Ishikawa (cell line): ENCODE measurements at regions not wholly inside any gene's neighbourhood (a gene's known extent, or its start where the extent isn't known, plus 50 kb on each side); places are given as distances from the start of the nearest gene placed in this dataset.

Experiments
- CEBPB ChIP-seq: IDR thresholded peaks from 2 replicates; pipeline ENCODE4 v1.6.1; 2012
- CREB1 ChIP-seq: IDR thresholded peaks from 2 replicates; pipeline ENCODE4 v1.6.1; 2012; ENCODE audit warnings: low read depth
- EGR1 ChIP-seq: IDR thresholded peaks from 2 replicates; pipeline ENCODE4 v1.6.1; 2012
- EP300 ChIP-seq: IDR thresholded peaks from 2 replicates; pipeline ENCODE4 v1.6.1; 2012; ENCODE audit warnings: borderline replicate concordance
- FOXM1 ChIP-seq: IDR thresholded peaks from 2 replicates; pipeline ENCODE4 v1.6.1; 2012; ENCODE audit warnings: low read depth, borderline replicate concordance
- NFIC ChIP-seq: IDR thresholded peaks from 2 replicates; pipeline ENCODE4 v1.6.1; 2012
- RAD21 ChIP-seq: IDR thresholded peaks from 2 replicates; pipeline ENCODE4 v1.6.1; 2012; ENCODE audit warnings: low read depth
- TAF1 ChIP-seq: IDR thresholded peaks from 2 replicates; pipeline ENCODE4 v1.6.1; 2012; ENCODE audit warnings: low read depth, mild to moderate bottlenecking
- TCF12 ChIP-seq: IDR thresholded peaks from 2 replicates; pipeline ENCODE4 v1.6.1; 2012; ENCODE audit warnings: low read depth
- TEAD4 ChIP-seq: IDR thresholded peaks from 2 replicates; pipeline ENCODE4 v1.6.1; 2012
- YY1 ChIP-seq: IDR thresholded peaks from 2 replicates; pipeline ENCODE4 v1.6.1; 2012; ENCODE audit warnings: low read depth
- ZBTB7A ChIP-seq: IDR thresholded peaks from 2 replicates; pipeline ENCODE4 v1.6.1; 2012; ENCODE audit warnings: low read depth
- TF ChIP-seq, protein P1 (sequence below): IDR thresholded peaks from 2 replicates; pipeline ENCODE4 v1.6.1; 2012; ENCODE audit warnings: low read depth, mild to moderate bottlenecking
- TF ChIP-seq, protein P2 (sequence below): IDR thresholded peaks from 2 replicates; pipeline ENCODE4 v1.6.1; 2012
- TF ChIP-seq, protein P3 (sequence below): IDR thresholded peaks from 2 replicates; pipeline ENCODE4 v1.6.1; 2012

DNA sequence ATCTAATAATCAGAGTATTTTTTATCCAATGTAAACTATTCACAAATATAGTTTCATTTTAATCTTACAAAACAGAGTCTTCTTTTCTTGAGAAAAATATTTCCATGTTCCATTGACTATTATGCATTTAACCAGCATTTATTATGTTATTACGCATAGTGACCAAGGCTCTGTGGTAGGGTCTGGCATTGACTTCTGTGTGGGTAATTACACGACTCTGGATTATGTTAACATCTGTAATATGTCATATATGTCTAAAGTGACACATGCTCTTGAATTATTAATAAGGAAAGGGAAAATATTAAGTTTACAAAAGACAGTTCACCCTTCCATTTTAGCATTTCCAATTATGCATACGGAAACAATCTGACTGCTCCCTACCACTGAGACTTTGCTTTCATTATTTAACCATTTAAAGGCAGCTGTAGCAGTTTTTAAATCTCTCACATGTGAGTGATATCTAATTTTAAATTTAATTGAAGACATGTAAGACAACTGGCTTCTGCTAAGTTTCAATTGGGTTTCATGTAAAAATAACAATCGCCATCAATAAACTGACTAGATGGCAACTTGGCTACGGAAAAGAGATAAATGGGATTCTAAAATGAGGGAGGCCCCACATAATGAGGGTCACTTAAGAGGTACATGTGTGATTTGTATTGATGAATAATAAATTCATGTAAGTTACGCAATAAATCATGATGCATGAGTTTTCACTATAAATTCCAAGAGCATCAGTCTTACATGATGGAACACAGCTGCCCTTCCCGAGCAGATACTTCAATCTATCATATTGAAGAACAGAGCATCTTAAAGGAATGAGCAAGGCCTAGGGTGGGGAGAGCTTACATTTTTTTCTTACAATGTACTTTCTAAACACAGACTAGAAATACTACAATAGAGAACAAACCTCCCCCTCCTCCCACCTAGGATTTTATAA lies 1056.8 kb downstream of the MAT2B start:
- TF ChIP-seq CEBPB = no peak
- TF ChIP-seq, protein P1, sequence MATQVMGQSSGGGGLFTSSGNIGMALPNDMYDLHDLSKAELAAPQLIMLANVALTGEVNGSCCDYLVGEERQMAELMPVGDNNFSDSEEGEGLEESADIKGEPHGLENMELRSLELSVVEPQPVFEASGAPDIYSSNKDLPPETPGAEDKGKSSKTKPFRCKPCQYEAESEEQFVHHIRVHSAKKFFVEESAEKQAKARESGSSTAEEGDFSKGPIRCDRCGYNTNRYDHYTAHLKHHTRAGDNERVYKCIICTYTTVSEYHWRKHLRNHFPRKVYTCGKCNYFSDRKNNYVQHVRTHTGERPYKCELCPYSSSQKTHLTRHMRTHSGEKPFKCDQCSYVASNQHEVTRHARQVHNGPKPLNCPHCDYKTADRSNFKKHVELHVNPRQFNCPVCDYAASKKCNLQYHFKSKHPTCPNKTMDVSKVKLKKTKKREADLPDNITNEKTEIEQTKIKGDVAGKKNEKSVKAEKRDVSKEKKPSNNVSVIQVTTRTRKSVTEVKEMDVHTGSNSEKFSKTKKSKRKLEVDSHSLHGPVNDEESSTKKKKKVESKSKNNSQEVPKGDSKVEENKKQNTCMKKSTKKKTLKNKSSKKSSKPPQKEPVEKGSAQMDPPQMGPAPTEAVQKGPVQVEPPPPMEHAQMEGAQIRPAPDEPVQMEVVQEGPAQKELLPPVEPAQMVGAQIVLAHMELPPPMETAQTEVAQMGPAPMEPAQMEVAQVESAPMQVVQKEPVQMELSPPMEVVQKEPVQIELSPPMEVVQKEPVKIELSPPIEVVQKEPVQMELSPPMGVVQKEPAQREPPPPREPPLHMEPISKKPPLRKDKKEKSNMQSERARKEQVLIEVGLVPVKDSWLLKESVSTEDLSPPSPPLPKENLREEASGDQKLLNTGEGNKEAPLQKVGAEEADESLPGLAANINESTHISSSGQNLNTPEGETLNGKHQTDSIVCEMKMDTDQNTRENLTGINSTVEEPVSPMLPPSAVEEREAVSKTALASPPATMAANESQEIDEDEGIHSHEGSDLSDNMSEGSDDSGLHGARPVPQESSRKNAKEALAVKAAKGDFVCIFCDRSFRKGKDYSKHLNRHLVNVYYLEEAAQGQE = no peak
- TF ChIP-seq, protein P2, sequence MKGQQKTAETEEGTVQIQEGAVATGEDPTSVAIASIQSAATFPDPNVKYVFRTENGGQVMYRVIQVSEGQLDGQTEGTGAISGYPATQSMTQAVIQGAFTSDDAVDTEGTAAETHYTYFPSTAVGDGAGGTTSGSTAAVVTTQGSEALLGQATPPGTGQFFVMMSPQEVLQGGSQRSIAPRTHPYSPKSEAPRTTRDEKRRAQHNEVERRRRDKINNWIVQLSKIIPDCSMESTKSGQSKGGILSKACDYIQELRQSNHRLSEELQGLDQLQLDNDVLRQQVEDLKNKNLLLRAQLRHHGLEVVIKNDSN = no peak
- TF ChIP-seq TCF12 = no peak
- no peak for TF ChIP-seq NFIC
- no peak for TF ChIP-seq FOXM1
- TF ChIP-seq, protein P3, sequence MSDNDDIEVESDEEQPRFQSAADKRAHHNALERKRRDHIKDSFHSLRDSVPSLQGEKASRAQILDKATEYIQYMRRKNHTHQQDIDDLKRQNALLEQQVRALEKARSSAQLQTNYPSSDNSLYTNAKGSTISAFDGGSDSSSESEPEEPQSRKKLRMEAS = no peak
- no peak for TF ChIP-seq CREB1
- no peak for TF ChIP-seq EGR1
- TF ChIP-seq TEAD4 = no peak
- TF ChIP-seq RAD21 = no peak
- TF ChIP-seq EP300 = no peak
- TF ChIP-seq TAF1 = no peak
- no peak for TF ChIP-seq ZBTB7A
- TF ChIP-seq YY1 = no peak

DNA sequence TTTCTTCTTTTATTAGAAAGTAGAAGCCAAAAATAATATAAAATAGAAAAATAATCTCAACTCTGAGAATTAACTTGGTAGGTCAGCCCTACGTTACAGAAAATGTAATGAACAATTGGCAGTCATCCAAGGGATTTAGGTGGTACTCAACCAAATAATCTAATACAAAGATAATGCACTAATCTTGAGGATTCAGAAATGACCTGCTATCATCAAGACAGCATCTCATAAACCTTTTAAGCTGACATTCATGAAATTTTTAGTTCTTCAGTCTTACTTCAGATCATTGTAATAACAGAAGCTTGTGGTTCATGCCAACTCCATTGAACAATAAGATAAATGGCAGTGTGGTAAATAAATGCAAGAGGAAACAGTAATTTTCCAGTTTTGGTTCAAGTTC lies 1058.0 kb downstream of the MAT2B start:
- TF ChIP-seq TEAD4 (no peak), ZBTB7A (no peak), CREB1 (no peak), NFIC (no peak), YY1 (no peak), TAF1 (no peak), EGR1 (no peak), EP300 (no peak), CEBPB (no peak)
- TF ChIP-seq, protein P1 = no peak
- TF ChIP-seq, protein P3 = no peak

DNA sequence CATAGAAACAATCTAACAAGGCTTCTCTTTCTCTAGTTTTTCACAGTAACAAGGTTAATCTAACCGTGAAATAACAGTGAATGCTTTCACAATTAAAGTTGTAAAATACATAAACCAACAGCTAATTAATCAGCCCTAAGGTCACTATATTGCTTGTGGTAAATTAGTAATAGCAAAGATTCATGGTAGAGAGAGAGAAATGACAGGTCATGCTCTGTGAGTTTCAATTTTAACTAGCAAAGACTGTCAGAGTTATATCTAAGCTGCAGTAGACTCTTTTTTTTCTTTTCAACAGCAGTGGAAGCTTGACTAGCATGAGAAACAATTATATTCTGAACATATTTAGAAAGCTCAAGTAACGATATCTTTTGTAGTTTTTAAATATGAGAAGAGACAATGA lies 1068.0 kb downstream of the MAT2B start:
- TF ChIP-seq, protein P3 = no peak

DNA sequence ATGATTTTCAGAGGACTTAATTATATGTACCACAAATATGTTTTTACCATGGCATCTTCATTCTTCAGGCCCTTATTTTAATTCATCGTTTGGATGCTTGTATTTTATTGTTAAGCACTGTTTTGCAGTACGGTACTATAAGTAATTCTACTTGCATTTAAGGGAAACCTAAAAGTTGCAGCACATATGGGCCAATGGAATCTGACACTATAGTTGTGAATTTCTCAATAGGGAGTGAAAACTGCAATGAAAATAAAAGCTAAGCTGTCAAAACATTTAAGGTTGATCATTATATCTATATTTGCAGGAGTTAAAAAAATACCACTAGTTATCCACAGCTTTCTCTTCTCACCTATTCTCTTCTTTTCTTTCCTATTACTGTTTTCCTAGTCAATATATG lies 1071.8 kb downstream of the MAT2B start:
- TF ChIP-seq, protein P2 = no peak
- TF ChIP-seq CREB1 (no peak), FOXM1 (no peak), ZBTB7A (no peak), YY1 (no peak), TEAD4 (no peak), EP300 (no peak), RAD21 (no peak), NFIC (no peak), CEBPB (no peak), TAF1 (no peak), TCF12 (no peak), EGR1 (no peak)
- TF ChIP-seq, protein P3 = no peak
- TF ChIP-seq, protein P1 = no peak
